Tibial nerve (tissue), 4 donors: ENCODE measurements at regions not wholly inside any gene's neighbourhood (a gene's known extent, or its start where the extent isn't known, plus 50 kb on each side); places are given as distances from the start of the nearest gene placed in this dataset.
"Not testable (repeated sequence)": the region's sequence is repeated elsewhere in the genome, so short reads cannot be mapped to it uniquely, and the experiment has no call there.

ENCODE experiments used
- DNase-seq, 2 donors: peaks; one replicate each; pipeline ENCODE4 v3.0.0-alpha.2; 2019; ENCODE audit warnings: low spot score in 2 of 2
- H3K27ac ChIP-seq, 4 donors: fragments of 200-600 bp; sonication (generic) in 3 of 4; one replicate each; pipeline ENCODE4 v1.5.1; 2017 to 2019; ENCODE audit warnings: mild to moderate bottlenecking in 1 of 4
- H3K27me3 ChIP-seq, 2 donors: fragments of 200-600 bp; sonication (generic) in 1 of 2; one replicate each; pipeline versions ENCODE4 v1.5.1 to v1.6.0; 2017 to 2019
- H3K36me3 ChIP-seq, 3 donors: fragments of 200-600 bp; sonication (generic); one replicate each; pipeline ENCODE4 v1.5.1; 2018 to 2019
- H3K4me1 ChIP-seq, 4 donors: fragments of 200-600 bp; sonication (generic) in 3 of 4; one replicate each; pipeline ENCODE4 v1.5.1; 2017 to 2019
- H3K4me3 ChIP-seq, 4 donors: fragments of 200-600 bp; sonication (generic) in 3 of 4; one replicate each; pipeline ENCODE4 v1.5.1; 2017 to 2019; ENCODE audit warnings: mild to moderate bottlenecking in 1 of 4, moderate library complexity in 1 of 4
- H3K9me3 ChIP-seq, 4 donors: fragments of 200-600 bp; sonication (generic) in 3 of 4; one replicate each; pipeline ENCODE4 v1.5.1; 2017 to 2019
- CTCF ChIP-seq, 5 experiments: fragments of 200-600 bp in 3 of 5; fragments of 450-650 bp in 2 of 5; sonication (generic) in 3 of 5; IDR thresholded peaks; one replicate each; pipeline ENCODE4 v1.5.1; 2016 to 2019; ENCODE audit warnings: antibody characterized with exemption in 5 of 5, mild to moderate bottlenecking in 3 of 5, moderate library complexity in 2 of 5
- EP300 ChIP-seq, 2 donors: sonication (generic); formaldehyde crosslinking; IDR thresholded peaks; one replicate each; pipeline ENCODE4 v1.6.1; 2017; ENCODE audit warnings: antibody characterized with exemption in 2 of 2, mild to moderate bottlenecking in 1 of 2
- POLR2A ChIP-seq, 2 donors: fragments of 450-650 bp; IDR thresholded peaks; one replicate each; pipeline ENCODE4 v1.6.1; 2017; ENCODE audit warnings: antibody characterized with exemption in 2 of 2, mild to moderate bottlenecking in 2 of 2, moderate library complexity in 2 of 2
- WGBS, 2 donors: methylation state at CpG; one replicate each; pipeline ENCODE4 v1.1.5; 2018; 5-methylcytosine and 5-hydroxymethylcytosine counted together

- H3K4me3 ChIP-seq: no peak overlapping the region
- H3K27me3 ChIP-seq: no peaks in the 10 kb centered on the region
- 64 to 70% methylated on average over 10 of the region's 10 CpGs for WGBS, 2 donors
- TF ChIP-seq EP300 (IDR thresholded peaks at IDR 0.05): no peak
- TF ChIP-seq POLR2A (IDR thresholded peaks at IDR 0.05): no peak
- TF ChIP-seq CTCF (IDR thresholded peaks at IDR 0.05): no peak
- DNase-seq: no peak
- no peak overlapping the region for H3K27ac ChIP-seq
- peaks cover 0 to 19% (median 0%) of the 10 kb centered on the region in 4 donors for H3K4me1 ChIP-seq
- no peaks in the 10 kb centered on the region for H3K9me3 ChIP-seq
- H3K36me3 ChIP-seq: no peaks in the 10 kb centered on the region
Observed at GRCh38 chr15:38843736-38844590, 279.3 kb upstream of the RASGRP1 start.

- TF ChIP-seq EP300 (IDR thresholded peaks at IDR 0.05) (no peak), POLR2A (IDR thresholded peaks at IDR 0.05) (no peak), CTCF (IDR thresholded peaks at IDR 0.05) (no peak)
Observed at GRCh38 chr15:38844736-38845135, 280.1 kb upstream of the RASGRP1 start.

GRCh38 chr15:38846346-38846745 is 281.7 kb upstream of the RASGRP1 start:
- DNase-seq: no peak
- H3K27ac ChIP-seq: no peak overlapping the region
- H3K9me3 ChIP-seq: no peaks in the 10 kb centered on the region
- H3K27me3 ChIP-seq: no peaks in the 10 kb centered on the region
- WGBS, 2 donors: 29 to 39% methylated on average over 2 of the region's 2 CpGs
- H3K36me3 ChIP-seq: no peaks in the 10 kb centered on the region
- peaks cover 0 to 19% (median 0%) of the 10 kb centered on the region in 4 donors for H3K4me1 ChIP-seq
- TF ChIP-seq CTCF (IDR thresholded peaks at IDR 0.05) (no peak), EP300 (IDR thresholded peaks at IDR 0.05) (no peak), POLR2A (IDR thresholded peaks at IDR 0.05) (no peak)
- no peak overlapping the region for H3K4me3 ChIP-seq

More at GRCh38 chr15:38844736-38845135, 280.1 kb upstream of the RASGRP1 start:
- Histone ChIP-seq H3K9me3 (no peaks in the 10 kb centered on the region), H3K27me3 (no peaks in the 10 kb centered on the region), H3K36me3 (no peaks in the 10 kb centered on the region), H3K4me1 (peaks cover 0 to 19% (median 0%) of the 10 kb centered on the region in 4 donors), H3K27ac (no peak overlapping the region), H3K4me3 (no peak overlapping the region)
- DNase-seq: no peak
- WGBS, 2 donors: 72 to 73% methylated on average over 1 of the region's 1 CpG

GRCh38 chr15:38847666-38848065 is 283.1 kb upstream of the RASGRP1 start:
- Histone ChIP-seq H3K4me1 (peaks cover 0 to 17% (median 0%) of the 10 kb centered on the region in 4 donors), H3K27ac (no peak overlapping the region), H3K4me3 (no peak overlapping the region), H3K9me3 (no peaks in the 10 kb centered on the region), H3K27me3 (no peaks in the 10 kb centered on the region), H3K36me3 (no peaks in the 10 kb centered on the region)
- DNase-seq: no peak
- no peak for TF ChIP-seq EP300 (IDR thresholded peaks at IDR 0.05)
- TF ChIP-seq CTCF (IDR thresholded peaks at IDR 0.05): no peak
- TF ChIP-seq POLR2A (IDR thresholded peaks at IDR 0.05): no peak
- 74 to 75% methylated on average over 5 of the region's 5 CpGs for WGBS, 2 donors

GRCh38 chr15:38849046-38849445 is 284.4 kb upstream of the RASGRP1 start:
- WGBS, 2 donors: 0 to 31% methylated on average over 1 of the region's 1 CpG
- DNase-seq: no peak
- H3K9me3 ChIP-seq: no peaks in the 10 kb centered on the region
- TF ChIP-seq EP300 (IDR thresholded peaks at IDR 0.05): no peak
- TF ChIP-seq CTCF (IDR thresholded peaks at IDR 0.05): no peak
- no peak for TF ChIP-seq POLR2A (IDR thresholded peaks at IDR 0.05)
- H3K27me3 ChIP-seq: no peaks in the 10 kb centered on the region
- no peak overlapping the region for H3K4me3 ChIP-seq
- no peaks in the 10 kb centered on the region for H3K36me3 ChIP-seq
- no peak overlapping the region for H3K27ac ChIP-seq
- peaks cover 0 to 12% (median 0%) of the 10 kb centered on the region in 4 donors for H3K4me1 ChIP-seq

GRCh38 chr15:38852188-38852587 is 287.6 kb upstream of the RASGRP1 start:
- 100% methylated on average over 1 of the region's 1 CpG for WGBS, 2 donors
- not testable (repeated sequence) for H3K27me3 ChIP-seq, H3K9me3 ChIP-seq, H3K4me3 ChIP-seq, H3K27ac ChIP-seq, H3K4me1 ChIP-seq, H3K36me3 ChIP-seq, DNase-seq
